GM19023 (cell line): ENCODE measurements at regions not wholly inside any gene's neighbourhood (a gene's known extent, or its start where the extent isn't known, plus 50 kb on each side); places are given as distances from the start of the nearest gene placed in this dataset.
"Not testable (repeated sequence)": the region's sequence is repeated elsewhere in the genome, so short reads cannot be mapped to it uniquely, and the experiment has no call there.

ENCODE experiments used
- ATAC-seq: cut with Tn5 transposase; IDR thresholded peaks from one replicate; pipeline ENCODE4 v1.9.1; 2021; ENCODE audit warnings: mild to moderate bottlenecking, moderate library complexity; ENCODE audit not compliant: unreplicated experiment

GRCh38 chr21:6130734-6131133 is 4390.6 kb upstream of the TPTE start:
- not testable (repeated sequence) for ATAC-seq

GRCh38 chr21:6133373-6133772 is 4388.0 kb upstream of the TPTE start:
- ATAC-seq = not testable (repeated sequence)

GRCh38 chr21:6133852-6134630 is 4387.3 kb upstream of the TPTE start:
- not testable (repeated sequence) for ATAC-seq

GRCh38 chr21:6136732-6137131 is 4384.7 kb upstream of the TPTE start:
- not testable (repeated sequence) for ATAC-seq

- ATAC-seq = not testable (repeated sequence)
Observed at GRCh38 chr21:6138244-6139136, 4382.9 kb upstream of the TPTE start.

GRCh38 chr21:6139331-6139730 is 4382.1 kb upstream of the TPTE start:
- ATAC-seq = peak; percentile 49

GRCh38 chr21:6139862-6140261 is 4381.5 kb upstream of the TPTE start:
- not testable (repeated sequence) for ATAC-seq

- not testable (repeated sequence) for ATAC-seq
Observed at GRCh38 chr21:6140467-6141137, 4380.8 kb upstream of the TPTE start.

- ATAC-seq = not testable (repeated sequence)
Observed at GRCh38 chr21:6141138-6141474, 4380.3 kb upstream of the TPTE start.

- ATAC-seq = not testable (repeated sequence)
Observed at GRCh38 chr21:6153154-6153553, 4368.2 kb upstream of the TPTE start.

- not testable (repeated sequence) for ATAC-seq
Observed at GRCh38 chr21:6154524-6155320, 4366.7 kb upstream of the TPTE start.

- not testable (repeated sequence) for ATAC-seq
Observed at GRCh38 chr21:6156712-6157389, 4364.5 kb upstream of the TPTE start.

- not testable (repeated sequence) for ATAC-seq
Observed at GRCh38 chr21:6157515-6157914, 4363.9 kb upstream of the TPTE start.

GRCh38 chr21:6158171-6158570 is 4363.2 kb upstream of the TPTE start:
- not testable (repeated sequence) for ATAC-seq
